Central memory CD4-positive, alpha-beta T cell (primary cell): ENCODE measurements at regions not wholly inside any gene's neighbourhood (a gene's known extent, or its start where the extent isn't known, plus 50 kb on each side); places are given as distances from the start of the nearest gene placed in this dataset.
"Not testable (repeated sequence)": the region's sequence is repeated elsewhere in the genome, so short reads cannot be mapped to it uniquely, and the experiment has no call there.

Source experiments
- DNase-seq: peaks from one replicate; pipeline ENCODE4 v3.0.0; 2022

GRCh38 chr14:35174342-35174741 is 52.0 kb downstream of the PRORP start:
- DNase-seq, result no peak

GRCh38 chr14:35180179-35180578 is 57.8 kb downstream of the PRORP start:
- DNase-seq, result no peak

GRCh38 chr14:35184891-35185290 is 62.5 kb downstream of the PRORP start:
- DNase-seq, result not testable (repeated sequence)

GRCh38 chr14:35189422-35189821 is 67.1 kb downstream of the PRORP start:
- no peak for DNase-seq

GRCh38 chr14:35193161-35193560 is 70.8 kb downstream of the PRORP start:
- DNase-seq, result no peak

- not testable (repeated sequence) for DNase-seq
Measured at GRCh38 chr14:35194183-35194582, 71.8 kb downstream of the PRORP start.

- DNase-seq, result no peak
Measured at GRCh38 chr14:35196571-35196970, 74.2 kb downstream of the PRORP start.

GRCh38 chr14:35197015-35197414 is 74.7 kb downstream of the PRORP start:
- no peak for DNase-seq

- peak; percentile 31 for DNase-seq
Measured at GRCh38 chr14:35201066-35201465, 78.7 kb downstream of the PRORP start.

GRCh38 chr14:35202195-35202594 is 79.8 kb downstream of the PRORP start:
- DNase-seq, result no peak

- no peak for DNase-seq
Measured at GRCh38 chr14:35205737-35206136, 83.4 kb downstream of the PRORP start.

GRCh38 chr14:35211067-35211466 is 81.1 kb upstream of the PSMA6 start:
- DNase-seq, result no peak

- no peak for DNase-seq
Measured at GRCh38 chr14:35212471-35213142, 79.6 kb upstream of the PSMA6 start.

- DNase-seq, result no peak
Measured at GRCh38 chr14:35213143-35213788, 78.9 kb upstream of the PSMA6 start.

- DNase-seq, result no peak
Measured at GRCh38 chr14:35213869-35214387, 78.3 kb upstream of the PSMA6 start.

- not testable (repeated sequence) for DNase-seq
Measured at GRCh38 chr14:35214402-35214801, 77.8 kb upstream of the PSMA6 start.

GRCh38 chr14:35215110-35215813 is 76.9 kb upstream of the PSMA6 start:
- DNase-seq, result no peak

- DNase-seq, result not testable (repeated sequence)
Measured at GRCh38 chr14:35218176-35218575, 74.0 kb upstream of the PSMA6 start.

- DNase-seq, result no peak
Measured at GRCh38 chr14:35218963-35219362, 73.2 kb upstream of the PSMA6 start.

- DNase-seq, result no peak
Measured at GRCh38 chr14:35220027-35220676, 72.0 kb upstream of the PSMA6 start.

GRCh38 chr14:35220920-35221319 is 71.3 kb upstream of the PSMA6 start:
- no peak for DNase-seq

GRCh38 chr14:35221462-35221861 is 70.7 kb upstream of the PSMA6 start:
- no peak for DNase-seq

- no peak for DNase-seq
Measured at GRCh38 chr14:35222324-35222723, 69.9 kb upstream of the PSMA6 start.
